SU-DHL-6 (cell line): ENCODE measurements at regions not wholly inside any gene's neighbourhood (a gene's known extent, or its start where the extent isn't known, plus 50 kb on each side); places are given as distances from the start of the nearest gene placed in this dataset.

ENCODE experiments used
- H2AFZ ChIP-seq: fragments of 200-600 bp; sonication (generic); 2 replicates; pipeline ENCODE4 v1.6.1; 2014; ENCODE audit warnings: low read depth, mild to moderate bottlenecking, moderate library complexity, mixed read lengths, antibody characterized with exemption, low read length; ENCODE audit not compliant: severe bottlenecking
- H3F3A ChIP-seq: fragments of 200-600 bp; shearing (Covaris generic); 2 replicates; pipeline ENCODE4 v1.6.0; 2016; ENCODE audit warnings: antibody characterized with exemption, mild to moderate bottlenecking; ENCODE audit not compliant: insufficient read depth
- H3K27ac ChIP-seq: fragments of 200-600 bp; sonication (generic); 2 replicates; pipeline ENCODE4 v1.5.1; 2016; ENCODE audit warnings: low read depth, mild to moderate bottlenecking, low read length, moderate library complexity, mixed read lengths
- H3K27me3 ChIP-seq: fragments of 200-600 bp; sonication (generic), shearing (Covaris generic); 2 replicates; pipeline ENCODE4 v1.6.0; 2014; ENCODE audit warnings: mild to moderate bottlenecking, low read length
- H3K36me3 ChIP-seq: fragments of 200-600 bp; sonication (generic); 2 replicates; pipeline ENCODE4 v1.6.1; 2014; ENCODE audit warnings: mild to moderate bottlenecking, low read length, mixed read lengths
- H3K4me2 ChIP-seq: fragments of 300-600, 200-600 bp; shearing (Covaris generic), sonication (generic); 2 replicates; pipeline ENCODE4 v1.6.0; 2014; ENCODE audit warnings: low read length, low read depth, mild to moderate bottlenecking; ENCODE audit not compliant: poor library complexity, severe bottlenecking
- H3K4me3 ChIP-seq: fragments of 200-600 bp; sonication (generic); 2 replicates; pipeline ENCODE4 v1.5.1; 2014; ENCODE audit warnings: antibody characterized with exemption, low read length, mild to moderate bottlenecking, mixed read lengths; ENCODE audit not compliant: insufficient read depth, poor library complexity, severe bottlenecking
- H3K79me2 ChIP-seq: fragments of 200-600 bp; sonication (generic); 2 replicates; pipeline ENCODE4 v1.6.1; 2014; ENCODE audit warnings: mild to moderate bottlenecking, low read length, moderate library complexity; ENCODE audit not compliant: insufficient read depth
- H3K9ac ChIP-seq: fragments of 200-600 bp; sonication (generic); 2 replicates; pipeline ENCODE4 v1.7.0; 2014; ENCODE audit warnings: mild to moderate bottlenecking, low read length
- H3K9me2 ChIP-seq: fragments of 200-600 bp; sonication (generic); replicated peaks from 2 replicates; pipeline ENCODE4 v1.6.1; 2014; ENCODE audit warnings: low read length; ENCODE audit not compliant: insufficient read depth
- H3K9me3 ChIP-seq: fragments of 200-600 bp; sonication (generic); 2 replicates; pipeline ENCODE4 v1.6.1; 2014; ENCODE audit warnings: low read length, mixed read lengths; ENCODE audit not compliant: insufficient read depth
- H4K20me1 ChIP-seq: fragments of 200-600 bp; sonication (generic); 2 replicates; pipeline ENCODE4 v1.6.1; 2014; ENCODE audit warnings: low read depth, mild to moderate bottlenecking, antibody characterized with exemption, low read length, moderate library complexity, mixed read lengths
- CTCF ChIP-seq: fragments of 200-600 bp; sonication (generic); IDR thresholded peaks from one replicate; pipeline ENCODE4 v1.5.1; 2017; ENCODE audit warnings: antibody characterized with exemption, mild to moderate bottlenecking, low read length, moderate library complexity; ENCODE audit not compliant: insufficient read depth, poor library complexity, severe bottlenecking
- EZH2phosphoT487 ChIP-seq: fragments of 200-600 bp; sonication (generic), shearing (Covaris generic); conservative IDR thresholded peaks from 2 replicates; pipeline ENCODE4 v1.6.1; 2018; ENCODE audit warnings: mild to moderate bottlenecking, antibody characterized with exemption, low read length, moderate library complexity, mixed read lengths

- Histone ChIP-seq H3K4me3 (no peak overlapping the region), H3K9me2 (no peaks in the 10 kb centered on the region)
Observed at GRCh38 chr14:98446508-98446907, 825.5 kb downstream of the BCL11B start.

GRCh38 chr14:98456231-98456630 lies 815.8 kb downstream of the BCL11B start:
- Histone ChIP-seq H3K9me3 (no peaks in the 10 kb centered on the region), H3K27me3 (no peaks in the 10 kb centered on the region), H4K20me1 (no peaks in the 10 kb centered on the region), H2AFZ (no peak overlapping the region), H3K4me3 (no peak overlapping the region), H3K36me3 (no peaks in the 10 kb centered on the region), H3K9me2 (no peaks in the 10 kb centered on the region), H3K79me2 (no peaks in the 10 kb centered on the region), H3K27ac (no peak overlapping the region), H3K9ac (no peak overlapping the region), H3K4me2 (no peak overlapping the region), H3F3A (no peaks in the 10 kb centered on the region)
- TF ChIP-seq EZH2phosphoT487 (no peak), CTCF (no peak)

More at GRCh38 chr14:98446508-98446907, 825.5 kb downstream of the BCL11B start:
- Histone ChIP-seq H4K20me1 (no peaks in the 10 kb centered on the region), H3K36me3 (no peaks in the 10 kb centered on the region), H3K9ac (no peak overlapping the region), H3K79me2 (no peaks in the 10 kb centered on the region), H3K9me3 (no peaks in the 10 kb centered on the region), H3F3A (no peaks in the 10 kb centered on the region), H3K4me2 (no peak overlapping the region), H3K27ac (no peak overlapping the region), H3K27me3 (no peaks in the 10 kb centered on the region), H2AFZ (no peak overlapping the region)
- TF ChIP-seq CTCF (no peak), EZH2phosphoT487 (no peak)

GRCh38 chr14:98458702-98459101 lies 813.3 kb downstream of the BCL11B start:
- no peaks in the 10 kb centered on the region for H3K79me2 ChIP-seq
- H3K9me2 ChIP-seq: no peaks in the 10 kb centered on the region
- H3K4me2 ChIP-seq: no peak overlapping the region
- H3K27me3 ChIP-seq: no peaks in the 10 kb centered on the region
- H3K9me3 ChIP-seq: no peaks in the 10 kb centered on the region
- no peaks in the 10 kb centered on the region for H3F3A ChIP-seq
- no peak overlapping the region for H3K9ac ChIP-seq
- H3K27ac ChIP-seq: no peak overlapping the region
- no peaks in the 10 kb centered on the region for H4K20me1 ChIP-seq
- TF ChIP-seq EZH2phosphoT487: no peak
- TF ChIP-seq CTCF: no peak
- H3K4me3 ChIP-seq: no peak overlapping the region
- no peak overlapping the region for H2AFZ ChIP-seq
- H3K36me3 ChIP-seq: no peaks in the 10 kb centered on the region
